Trophoblast cell (in vitro differentiated cells and primary cell): ENCODE measurements at regions not wholly inside any gene's neighbourhood (a gene's known extent, or its start where the extent isn't known, plus 50 kb on each side); places are given as distances from the start of the nearest gene placed in this dataset.

Experiments used
- DNase-seq, 2 donors: peaks; one replicate each; pipeline ENCODE4 v3.0.0-alpha.2; 2016
- H2AFZ ChIP-seq: 2 replicates; pipeline ENCODE4 v1.6.1; 2013; ENCODE audit warnings: low read length, moderate library complexity, mild to moderate bottlenecking; ENCODE audit not compliant: insufficient read depth, poor library complexity
- H2AK5ac ChIP-seq: 2 replicates; pipeline ENCODE4 v1.6.1; 2013; ENCODE audit warnings: mild to moderate bottlenecking, low read length
- H2BK120ac ChIP-seq: 2 replicates; pipeline ENCODE4 v1.6.1; 2013; ENCODE audit warnings: low read length, mild to moderate bottlenecking, moderate library complexity; ENCODE audit not compliant: insufficient read depth, poor library complexity
- H2BK12ac ChIP-seq: 2 replicates; pipeline ENCODE4 v1.6.1; 2013; ENCODE audit warnings: mild to moderate bottlenecking, low read length, moderate library complexity
- H2BK5ac ChIP-seq: 2 replicates; pipeline ENCODE4 v1.6.1; 2013; ENCODE audit warnings: low read length, low read depth, moderate library complexity, mild to moderate bottlenecking; ENCODE audit not compliant: poor library complexity
- H3K14ac ChIP-seq: 2 replicates; pipeline ENCODE4 v1.6.1; 2013; ENCODE audit warnings: mild to moderate bottlenecking, low read length
- H3K18ac ChIP-seq: 2 replicates; pipeline ENCODE4 v1.6.1; 2013; ENCODE audit warnings: mild to moderate bottlenecking, low read length
- H3K23ac ChIP-seq: 2 replicates; pipeline ENCODE4 v1.6.1; 2013; ENCODE audit warnings: low read length
- H3K27ac ChIP-seq: 2 replicates; pipeline ENCODE4 v1.5.1; 2013; ENCODE audit warnings: low read depth, mild to moderate bottlenecking, inconsistent platforms, low read length, moderate library complexity
- H3K27me3 ChIP-seq: 2 replicates; pipeline ENCODE4 v1.6.1; 2013; ENCODE audit warnings: inconsistent platforms, mild to moderate bottlenecking, low read length, moderate library complexity; ENCODE audit not compliant: insufficient read depth
- H3K36me3 ChIP-seq, 2 experiments: 1 replicate in 1 of 2; 2 replicates in 1 of 2; pipeline ENCODE4 v1.6.1; 2013; ENCODE audit warnings: low read length in 2 of 2, mild to moderate bottlenecking in 2 of 2, moderate library complexity in 1 of 2; ENCODE audit not compliant: insufficient read depth in 2 of 2, control insufficient read depth in 1 of 2
- H3K4ac ChIP-seq: 2 replicates; pipeline ENCODE4 v1.6.1; 2013; ENCODE audit warnings: low read depth, mild to moderate bottlenecking, low read length, moderate library complexity
- H3K4me1 ChIP-seq, 2 experiments: 1 replicate in 1 of 2; 2 replicates in 1 of 2; pipeline ENCODE4 v1.6.1; 2013; ENCODE audit warnings: low read length in 2 of 2, mild to moderate bottlenecking in 2 of 2, moderate library complexity in 1 of 2; ENCODE audit not compliant: insufficient read depth in 2 of 2, control insufficient read depth in 1 of 2
- H3K4me2 ChIP-seq: 2 replicates; pipeline ENCODE4 v1.6.1; 2013; ENCODE audit warnings: inconsistent platforms, mild to moderate bottlenecking, low read length, moderate library complexity
- H3K4me3 ChIP-seq: 2 replicates; pipeline ENCODE4 v1.5.1; 2013; ENCODE audit warnings: mild to moderate bottlenecking, low read depth, low read length, inconsistent platforms
- H3K79me1 ChIP-seq: one replicate; pipeline ENCODE4 v1.6.1; 2013; ENCODE audit warnings: low read length
- H3K79me2 ChIP-seq: 2 replicates; pipeline ENCODE4 v1.6.1; 2013; ENCODE audit warnings: low read length, mild to moderate bottlenecking; ENCODE audit not compliant: control insufficient read depth, insufficient read depth, poor library complexity
- H3K9ac ChIP-seq: 2 replicates; pipeline ENCODE4 v1.6.1; 2013; ENCODE audit warnings: mild to moderate bottlenecking, low read length
- H3K9me3 ChIP-seq: 2 replicates; pipeline ENCODE4 v1.6.1; 2013; ENCODE audit warnings: low read depth, mild to moderate bottlenecking, control low read depth, inconsistent platforms, low read length; ENCODE audit not compliant: insufficient read depth
- H4K12ac ChIP-seq: 2 replicates; pipeline ENCODE4 v1.6.1; 2013; ENCODE audit warnings: low read depth, mild to moderate bottlenecking, low read length, moderate library complexity
- H4K8ac ChIP-seq: 2 replicates; pipeline ENCODE4 v1.6.1; 2013; ENCODE audit warnings: low read depth, mild to moderate bottlenecking, low read length, moderate library complexity
- H4K91ac ChIP-seq: one replicate; pipeline ENCODE4 v1.6.1; 2013; ENCODE audit warnings: low read depth, mild to moderate bottlenecking, low read length, moderate library complexity
- WGBS: extraction: QIAGEN DNeasy Blood & Tissue Kit; methylation state at CpG from one replicate; pipeline ENCODE4 v1.1.7; 2013; ENCODE audit warnings: missing lambda C conversion rate; ENCODE audit not compliant: insufficient read length, insufficient coverage; ENCODE audit errors: extremely low coverage; 5-methylcytosine and 5-hydroxymethylcytosine counted together

DNA sequence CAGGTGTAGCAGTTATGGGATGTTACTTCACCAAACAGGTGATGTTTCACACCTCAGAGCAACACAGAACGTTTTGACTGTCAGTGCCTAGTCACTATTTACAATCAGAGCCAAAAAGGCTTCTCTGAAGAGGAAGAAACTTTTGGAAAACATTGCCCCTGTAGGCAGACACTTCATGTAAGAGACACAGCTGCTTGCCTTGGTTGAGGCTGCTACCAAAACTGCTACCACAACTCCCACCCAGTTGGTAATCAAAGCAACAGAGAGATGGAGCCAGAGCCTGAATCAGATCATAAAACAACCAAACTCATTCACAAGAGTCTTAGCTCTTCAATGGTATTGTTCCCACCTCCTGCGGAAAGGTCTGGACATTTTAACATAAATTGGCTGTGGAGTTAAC is 61.0 kb downstream of the CTSL start:
- H3K4me1 ChIP-seq, result no peaks in the 10 kb centered on the region
- H3K36me3 ChIP-seq, result no peaks in the 10 kb centered on the region
- H3K23ac ChIP-seq, result no peak overlapping the region
- no peak overlapping the region for H4K12ac ChIP-seq
- H2BK120ac ChIP-seq, result no peak overlapping the region
- no peak overlapping the region for H3K4me2 ChIP-seq
- no peak for DNase-seq
- no peak overlapping the region for H3K18ac ChIP-seq
- no peaks in the 10 kb centered on the region for H3K9me3 ChIP-seq
- no peaks in the 10 kb centered on the region for H3K79me2 ChIP-seq
- no peak overlapping the region for H3K4ac ChIP-seq
- no peak overlapping the region for H4K91ac ChIP-seq
- no peak overlapping the region for H3K4me3 ChIP-seq
- no peaks in the 10 kb centered on the region for H3K79me1 ChIP-seq
- H2BK5ac ChIP-seq, result no peak overlapping the region
- no peak overlapping the region for H3K27ac ChIP-seq
- no peak overlapping the region for H2BK12ac ChIP-seq
- no peak overlapping the region for H2AFZ ChIP-seq
- no peak overlapping the region for H2AK5ac ChIP-seq
- no CpG with 5 or more reads among the region's 2 CpGs for WGBS
- no peak overlapping the region for H4K8ac ChIP-seq
- no peak overlapping the region for H3K14ac ChIP-seq
- no peak overlapping the region for H3K9ac ChIP-seq
- no peaks in the 10 kb centered on the region for H3K27me3 ChIP-seq

DNA sequence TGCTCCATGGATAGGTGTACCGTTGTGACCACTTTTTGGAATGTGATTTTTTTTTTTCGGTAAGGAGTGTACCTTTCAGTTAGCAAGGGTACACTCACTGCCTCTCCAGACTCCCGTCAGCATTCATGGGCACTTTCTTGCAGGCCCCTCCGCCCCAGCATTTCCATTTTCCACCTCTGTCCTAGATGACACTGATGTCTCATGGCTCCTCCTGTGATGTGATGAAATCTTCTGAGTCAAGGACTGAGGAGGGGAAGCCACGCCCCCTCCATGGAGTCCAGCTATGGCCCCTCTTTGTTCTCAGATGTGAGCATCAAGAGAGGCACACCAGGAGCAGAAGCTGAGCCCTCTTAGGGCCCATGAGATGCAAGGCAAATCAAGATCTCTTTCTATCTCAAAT is 61.8 kb downstream of the CTSL start:
- Histone ChIP-seq H3K9ac (no peak overlapping the region), H3K27ac (no peak overlapping the region), H3K36me3 (no peaks in the 10 kb centered on the region), H3K14ac (no peak overlapping the region), H3K23ac (no peak overlapping the region), H3K9me3 (no peaks in the 10 kb centered on the region), H3K4me3 (no peak overlapping the region), H2BK120ac (no peak overlapping the region), H3K27me3 (no peaks in the 10 kb centered on the region), H4K8ac (no peak overlapping the region), H2BK12ac (no peak overlapping the region), H3K4me1 (no peaks in the 10 kb centered on the region), H3K4ac (no peak overlapping the region), H4K12ac (no peak overlapping the region), H4K91ac (no peak overlapping the region), H3K4me2 (no peak overlapping the region), H2BK5ac (no peak overlapping the region), H3K79me1 (no peaks in the 10 kb centered on the region), H2AFZ (no peak overlapping the region), H3K18ac (no peak overlapping the region), H2AK5ac (no peak overlapping the region), H3K79me2 (no peaks in the 10 kb centered on the region)
- no peak for DNase-seq
- WGBS, result no CpG with 5 or more reads among the region's 5 CpGs

GRCh38 chr9:87792831-87793288 is 66.9 kb downstream of the CTSL start:
- no CpG with 5 or more reads among the region's 6 CpGs for WGBS
- Histone ChIP-seq H2AFZ (no peak overlapping the region), H3K4me3 (no peak overlapping the region), H4K12ac (no peak overlapping the region), H2BK120ac (no peak overlapping the region), H3K4ac (no peak overlapping the region), H3K14ac (no peak overlapping the region), H3K4me2 (no peak overlapping the region), H2BK5ac (no peak overlapping the region), H3K27me3 (no peaks in the 10 kb centered on the region), H2BK12ac (no peak overlapping the region), H3K27ac (no peak overlapping the region), H2AK5ac (no peak overlapping the region), H3K23ac (no peak overlapping the region), H3K9ac (no peak overlapping the region), H3K79me1 (no peaks in the 10 kb centered on the region), H4K91ac (no peak overlapping the region), H3K18ac (no peak overlapping the region), H3K36me3 (no peaks in the 10 kb centered on the region), H4K8ac (no peak overlapping the region), H3K4me1 (peaks cover 6 to 10% of the 10 kb centered on the region in 2 experiments), H3K79me2 (no peaks in the 10 kb centered on the region), H3K9me3 (no peaks in the 10 kb centered on the region)
- peak; percentile 95 to 96 for DNase-seq

DNA sequence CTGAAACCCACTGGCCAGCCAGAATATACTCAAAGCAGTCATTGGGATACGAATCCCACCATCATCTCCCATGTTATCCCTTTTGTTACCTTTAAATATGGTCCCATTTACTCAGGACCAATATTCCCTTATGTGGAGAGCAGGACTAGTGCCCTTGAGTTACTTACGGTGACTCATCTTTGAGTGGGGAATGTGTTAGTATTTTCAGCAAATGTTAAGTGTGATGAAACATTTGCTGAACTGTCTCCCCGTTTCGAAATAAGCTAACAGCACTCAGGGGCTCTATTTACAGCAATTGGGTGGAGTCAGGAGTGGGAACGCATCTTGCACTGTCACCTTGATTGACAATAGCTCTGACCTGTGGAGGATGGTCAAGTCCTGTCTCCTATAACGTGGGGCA is 67.4 kb downstream of the CTSL start:
- no peak overlapping the region for H3K4me3 ChIP-seq
- no peak overlapping the region for H4K91ac ChIP-seq
- no peak overlapping the region for H2AK5ac ChIP-seq
- no peak overlapping the region for H4K12ac ChIP-seq
- H3K27me3 ChIP-seq, result no peaks in the 10 kb centered on the region
- no peak overlapping the region for H3K18ac ChIP-seq
- no peaks in the 10 kb centered on the region for H3K79me2 ChIP-seq
- H3K4me1 ChIP-seq, result peaks cover 6 to 10% of the 10 kb centered on the region in 2 experiments
- no peaks in the 10 kb centered on the region for H3K79me1 ChIP-seq
- peak; percentile 45 to 83 for DNase-seq
- H2AFZ ChIP-seq, result no peak overlapping the region
- no peak overlapping the region for H3K4me2 ChIP-seq
- no peak overlapping the region for H3K4ac ChIP-seq
- no peaks in the 10 kb centered on the region for H3K9me3 ChIP-seq
- peak overlapping the region; percentile 33 for H3K9ac ChIP-seq
- H3K36me3 ChIP-seq, result no peaks in the 10 kb centered on the region
- WGBS, result no CpG with 5 or more reads among the region's 6 CpGs
- no peak overlapping the region for H3K27ac ChIP-seq
- no peak overlapping the region for H3K23ac ChIP-seq
- H2BK120ac ChIP-seq, result no peak overlapping the region
- no peak overlapping the region for H3K14ac ChIP-seq
- H2BK5ac ChIP-seq, result no peak overlapping the region
- no peak overlapping the region for H2BK12ac ChIP-seq
- no peak overlapping the region for H4K8ac ChIP-seq
